Endothelial cell of umbilical vein (primary cell): ENCODE measurements at regions not wholly inside any gene's neighbourhood (a gene's known extent, or its start where the extent isn't known, plus 50 kb on each side); places are given as distances from the start of the nearest gene placed in this dataset.
"Not testable (repeated sequence)": the region's sequence is repeated elsewhere in the genome, so short reads cannot be mapped to it uniquely, and the experiment has no call there.

Source experiments
- EZH2 ChIP-seq: IDR thresholded peaks from 2 replicates; pipeline ENCODE4 v1.6.1; 2012; ENCODE audit warnings: borderline replicate concordance, low read depth, mild to moderate bottlenecking, moderate library complexity, low read length, inconsistent platforms; ENCODE audit not compliant: severe bottlenecking
- TF ChIP-seq, protein P1 (sequence below), 2 donors: IDR thresholded peaks; 1 replicate in 1 of 2; 2 replicates in 1 of 2; pipeline ENCODE4 v1.5.1; 2011; ENCODE audit warnings: low read length in 2 of 2, mild to moderate bottlenecking in 2 of 2, moderate library complexity in 2 of 2, control low read depth in 1 of 2, inconsistent platforms in 1 of 2, low read depth in 1 of 2; ENCODE audit not compliant: insufficient read depth in 1 of 2; ENCODE audit errors: extremely low read depth in 1 of 2

DNA sequence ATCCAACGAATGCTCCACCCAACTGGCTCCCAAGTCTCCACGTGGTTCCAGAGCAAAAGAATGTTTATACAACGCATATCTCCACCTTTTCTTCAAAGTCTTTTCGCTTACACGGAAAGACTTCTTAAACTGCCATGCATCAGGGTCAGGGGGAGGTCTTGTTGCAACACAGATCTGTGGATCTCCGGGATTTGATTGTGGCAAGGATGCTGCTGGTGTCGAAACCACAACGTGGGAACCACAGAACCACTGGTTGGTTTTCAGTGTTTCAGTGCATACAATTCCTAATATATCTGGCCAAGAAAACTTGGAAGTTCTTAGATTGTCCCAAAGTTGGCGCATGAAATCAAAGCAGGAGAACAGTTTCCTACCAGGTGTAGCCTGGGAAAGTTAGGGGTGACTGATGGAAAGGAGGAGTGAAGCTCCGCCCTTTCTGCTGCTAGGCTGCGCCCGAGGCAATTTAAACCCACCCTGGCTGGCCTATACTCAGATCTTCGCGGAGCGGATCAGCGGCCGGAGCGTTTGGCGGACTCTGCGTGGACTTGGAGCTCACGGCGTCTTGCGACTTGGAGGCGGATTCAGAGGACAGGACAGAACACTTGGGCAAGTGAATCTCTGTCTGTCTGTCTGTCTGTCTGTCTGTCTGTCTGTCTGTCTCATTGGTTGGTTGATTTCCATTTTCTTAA is 334.8 kb downstream of the CWH43 start:
- TF ChIP-seq, protein P1, sequence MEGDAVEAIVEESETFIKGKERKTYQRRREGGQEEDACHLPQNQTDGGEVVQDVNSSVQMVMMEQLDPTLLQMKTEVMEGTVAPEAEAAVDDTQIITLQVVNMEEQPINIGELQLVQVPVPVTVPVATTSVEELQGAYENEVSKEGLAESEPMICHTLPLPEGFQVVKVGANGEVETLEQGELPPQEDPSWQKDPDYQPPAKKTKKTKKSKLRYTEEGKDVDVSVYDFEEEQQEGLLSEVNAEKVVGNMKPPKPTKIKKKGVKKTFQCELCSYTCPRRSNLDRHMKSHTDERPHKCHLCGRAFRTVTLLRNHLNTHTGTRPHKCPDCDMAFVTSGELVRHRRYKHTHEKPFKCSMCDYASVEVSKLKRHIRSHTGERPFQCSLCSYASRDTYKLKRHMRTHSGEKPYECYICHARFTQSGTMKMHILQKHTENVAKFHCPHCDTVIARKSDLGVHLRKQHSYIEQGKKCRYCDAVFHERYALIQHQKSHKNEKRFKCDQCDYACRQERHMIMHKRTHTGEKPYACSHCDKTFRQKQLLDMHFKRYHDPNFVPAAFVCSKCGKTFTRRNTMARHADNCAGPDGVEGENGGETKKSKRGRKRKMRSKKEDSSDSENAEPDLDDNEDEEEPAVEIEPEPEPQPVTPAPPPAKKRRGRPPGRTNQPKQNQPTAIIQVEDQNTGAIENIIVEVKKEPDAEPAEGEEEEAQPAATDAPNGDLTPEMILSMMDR (IDR thresholded peaks at IDR 0.05; ENCODE audit: extremely low read depth in 1 of 2, insufficient read depth in 1 of 2, low read depth in 1 of 2, low read length in 2 of 2): not testable (repeated sequence)
- TF ChIP-seq EZH2: not testable (repeated sequence)
